Right ventricle myocardium superior (tissue), 1 donor: ENCODE measurements at regions not wholly inside any gene's neighbourhood (a gene's known extent, or its start where the extent isn't known, plus 50 kb on each side); places are given as distances from the start of the nearest gene placed in this dataset.
"Not testable (repeated sequence)": the region's sequence is repeated elsewhere in the genome, so short reads cannot be mapped to it uniquely, and the experiment has no call there.

ENCODE experiments used
- ATAC-seq: fragments of 200-7000 bp; cut with Tn5 transposase; one replicate; pipeline ENCODE4 v1.9.1; 2020; ENCODE audit warnings: mild to moderate bottlenecking; ENCODE audit not compliant: poor library complexity
- DNase-seq: peaks from one replicate; pipeline ENCODE4 v3.0.0-alpha.2; 2020
- intact Hi-C: fragments of 100-400 bp; cut with DNase I; formaldehyde crosslinking; loops from one replicate; pipeline ENCODE4 v1.11.2; 2022
- donor health status: DM: no; HTN: yes; CAD: no; lungs with severe emphysema.

DNA sequence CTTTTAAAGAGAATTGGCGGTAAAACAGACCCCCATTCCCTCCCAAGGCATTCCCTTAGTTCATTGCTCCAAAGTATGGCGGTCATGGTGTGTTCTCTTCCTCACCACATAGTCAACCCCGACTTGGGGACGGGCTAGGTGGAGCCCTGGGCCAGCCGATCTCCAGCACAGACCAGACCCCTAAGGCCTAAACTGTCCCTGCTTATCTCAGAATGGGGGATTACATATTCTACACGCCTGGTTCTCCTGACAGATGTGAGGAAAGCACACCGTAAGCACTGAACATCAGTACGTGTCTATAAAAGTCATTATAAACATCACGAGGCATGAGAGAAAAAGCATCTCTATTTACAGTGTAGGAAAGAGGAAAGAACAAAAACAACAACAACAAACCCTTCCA is 244.5 kb upstream of the STT3B start:
- intact Hi-C loops, result no loop called here
- no peak for DNase-seq
- ATAC-seq, result no peak

DNA sequence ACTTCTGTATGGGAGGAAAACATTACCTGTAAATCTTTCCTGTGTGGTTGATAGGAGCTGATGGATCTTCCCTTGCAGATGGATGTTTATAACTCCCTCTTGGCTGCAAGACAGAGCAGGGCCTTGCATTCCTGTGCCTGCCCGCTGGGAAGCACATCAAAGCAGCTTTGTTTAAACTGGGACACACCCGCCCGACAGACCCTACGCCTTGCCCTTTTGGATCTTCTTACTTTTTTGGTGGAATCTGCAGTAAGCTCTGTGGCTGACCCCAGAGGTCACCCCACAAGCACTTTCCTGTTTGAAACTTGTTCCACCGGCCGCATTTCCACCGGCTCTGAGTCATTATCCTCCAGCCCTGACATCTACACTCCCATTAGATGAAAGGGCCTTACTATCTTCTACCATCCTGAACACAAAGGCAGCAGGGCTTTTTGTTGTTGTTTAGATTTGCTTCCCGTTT is 244.1 kb upstream of the STT3B start:
- DNase-seq (no peak), ATAC-seq (peak; percentile 15)
- intact Hi-C loops, result no loop called here

DNA sequence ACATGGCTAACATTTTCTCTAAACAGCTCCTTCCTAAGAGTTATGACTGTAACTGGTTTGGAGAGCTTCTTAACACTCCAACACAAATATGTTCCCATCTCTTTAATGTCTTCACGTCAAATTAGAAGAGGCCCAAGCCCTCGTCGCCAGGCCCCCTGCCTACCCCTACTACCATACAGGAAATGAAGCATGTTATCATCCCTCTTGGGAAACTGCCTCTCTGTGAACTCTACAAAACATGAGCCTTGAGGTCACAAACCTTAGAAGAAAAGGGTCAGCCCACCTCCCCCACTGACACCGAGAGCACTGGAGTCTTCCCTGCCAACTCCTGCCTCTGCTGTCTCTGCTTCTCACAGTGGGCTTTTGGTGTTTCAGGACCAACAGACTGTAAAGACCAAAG is 243.1 kb upstream of the STT3B start:
- no peak for ATAC-seq
- no peak for DNase-seq
- intact Hi-C loops, result no loop called here

DNA sequence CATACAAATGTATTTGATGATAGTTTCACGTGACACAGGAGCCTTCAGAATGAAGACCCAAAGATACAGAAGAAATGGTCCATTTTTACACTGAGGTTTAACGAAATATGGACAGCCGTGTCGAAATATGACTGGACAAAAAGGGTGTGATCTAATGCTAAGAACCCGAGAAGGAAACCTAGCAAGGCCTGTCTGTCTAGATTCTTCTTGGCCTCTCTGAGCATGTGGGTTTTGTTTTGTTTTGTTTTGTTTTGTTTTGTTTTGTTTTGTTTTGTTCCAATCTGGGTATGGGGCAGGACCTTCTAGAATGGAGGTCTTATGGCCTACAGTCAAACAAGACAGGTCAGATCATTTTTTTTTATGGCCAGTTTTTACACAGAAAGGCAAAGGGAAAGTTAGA is 242.7 kb upstream of the STT3B start:
- ATAC-seq (no peak), DNase-seq (no peak)
- intact Hi-C loops, result no loop called here

DNA sequence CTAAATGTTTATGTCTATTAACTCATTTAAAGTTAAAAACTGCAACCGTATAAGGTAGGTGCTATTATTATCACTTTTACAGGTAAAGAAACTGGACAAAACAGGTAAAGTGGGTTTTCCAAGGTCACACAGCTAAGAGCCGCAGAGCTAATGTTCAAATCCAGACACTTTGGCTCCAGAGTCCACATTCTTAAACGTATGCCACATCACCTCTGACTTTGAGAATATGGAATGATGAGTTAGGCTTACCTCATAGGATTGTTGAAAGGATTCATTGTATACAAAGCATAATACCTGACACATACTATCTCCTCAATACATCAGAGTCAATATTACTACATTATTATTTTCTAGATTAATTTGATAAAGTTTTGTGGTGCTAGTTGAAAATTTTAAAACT is 240.9 kb upstream of the STT3B start:
- intact Hi-C loops, result no loop called here
- no peak for ATAC-seq
- no peak for DNase-seq

DNA sequence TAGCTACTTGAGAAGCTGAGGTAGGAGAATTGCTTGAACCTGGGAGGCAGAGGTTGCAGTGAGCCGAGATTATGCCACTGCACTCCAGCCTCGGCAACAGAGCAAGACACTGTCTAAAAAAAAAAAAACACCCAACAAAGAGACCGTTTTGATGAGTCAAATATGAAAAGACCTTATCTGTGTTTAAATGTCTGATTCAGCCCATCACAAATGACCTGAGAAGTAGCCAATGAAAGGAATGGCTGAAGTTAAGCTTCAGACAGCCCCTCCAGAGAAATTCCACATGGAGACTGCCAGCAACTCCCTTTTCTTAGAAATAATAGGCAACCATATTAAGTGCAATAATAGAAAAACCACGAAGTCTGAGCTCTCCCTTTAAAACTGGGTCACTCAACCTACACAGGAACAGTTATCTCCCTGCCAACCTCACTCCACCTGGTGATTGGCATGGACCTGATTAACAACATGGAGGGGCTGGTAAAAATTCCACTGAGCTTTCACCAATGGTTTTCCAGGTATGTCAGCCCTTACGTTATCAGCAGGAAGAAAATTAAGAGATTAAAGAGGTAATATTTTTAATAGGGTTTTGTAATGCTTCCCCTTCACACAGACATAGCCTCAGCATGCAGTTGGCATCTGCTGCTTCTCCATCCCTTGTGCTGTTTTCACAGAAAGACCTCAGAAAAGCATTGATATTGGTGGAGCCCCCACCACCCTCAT is 238.1 kb upstream of the STT3B start:
- ATAC-seq, result no peak
- DNase-seq, result no peak
- intact Hi-C loops, result no loop called here

DNA sequence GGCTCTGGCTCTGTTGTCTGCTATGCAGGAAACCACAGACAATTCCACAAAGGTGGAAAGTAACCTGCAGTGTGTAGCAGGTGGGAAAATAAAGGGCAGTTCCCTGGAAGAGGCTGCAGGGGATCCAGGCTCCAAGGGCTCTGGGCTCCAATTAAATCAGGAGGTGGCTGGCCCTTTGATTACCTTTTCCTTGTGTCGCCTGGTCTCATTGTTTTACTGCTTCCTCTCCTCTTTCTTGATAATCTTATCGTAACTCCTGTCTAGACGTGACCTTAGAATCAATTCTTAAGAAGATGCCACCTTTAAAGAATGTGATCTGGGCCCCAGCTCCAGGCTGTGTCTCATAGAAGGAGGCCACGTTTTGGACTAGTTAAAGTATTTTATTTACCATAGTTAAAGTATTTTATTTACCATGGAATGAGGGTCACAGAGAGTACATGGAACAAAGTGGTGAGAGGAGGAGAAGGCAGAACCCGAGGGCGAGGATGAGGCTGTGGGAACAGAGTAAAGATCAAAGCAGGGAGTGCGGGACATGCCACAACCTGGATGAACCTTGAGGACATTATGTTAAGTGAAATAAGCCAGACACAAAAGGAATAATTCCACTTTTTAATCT is 237.5 kb upstream of the STT3B start:
- ATAC-seq, result no peak
- intact Hi-C loops, result no loop called here

DNA sequence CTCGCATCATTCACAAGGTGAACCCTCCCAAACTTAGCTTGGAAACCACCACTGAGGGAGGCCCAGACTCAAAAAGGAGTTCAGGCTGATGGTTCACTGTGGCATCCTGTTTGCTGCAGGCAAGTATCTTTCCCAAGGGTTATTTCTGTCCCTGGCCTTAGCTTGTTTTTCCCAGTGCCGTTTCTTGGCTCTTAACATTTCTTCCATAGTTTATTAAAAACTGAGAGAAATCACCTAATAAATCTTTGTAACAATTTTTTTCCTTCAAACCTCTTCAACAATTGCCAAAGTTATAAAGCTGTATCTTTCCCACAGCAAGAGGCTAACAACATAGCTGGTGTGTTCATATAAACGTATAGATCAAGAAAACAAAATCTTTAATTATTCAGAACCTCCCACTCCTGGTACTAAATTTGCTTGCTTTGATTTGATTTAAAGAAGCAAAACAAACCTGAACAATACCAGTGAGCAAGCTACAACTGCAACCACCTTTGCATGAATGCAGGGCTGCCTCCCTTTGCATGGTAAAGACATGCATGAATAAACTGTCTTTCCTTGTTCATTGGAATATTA is 234.9 kb upstream of the STT3B start:
- intact Hi-C loops, result no loop called here
- no peak for ATAC-seq
- no peak for DNase-seq

More for the DNA sequence above, 237.5 kb upstream of the STT3B start:
- DNase-seq, result no peak

DNA sequence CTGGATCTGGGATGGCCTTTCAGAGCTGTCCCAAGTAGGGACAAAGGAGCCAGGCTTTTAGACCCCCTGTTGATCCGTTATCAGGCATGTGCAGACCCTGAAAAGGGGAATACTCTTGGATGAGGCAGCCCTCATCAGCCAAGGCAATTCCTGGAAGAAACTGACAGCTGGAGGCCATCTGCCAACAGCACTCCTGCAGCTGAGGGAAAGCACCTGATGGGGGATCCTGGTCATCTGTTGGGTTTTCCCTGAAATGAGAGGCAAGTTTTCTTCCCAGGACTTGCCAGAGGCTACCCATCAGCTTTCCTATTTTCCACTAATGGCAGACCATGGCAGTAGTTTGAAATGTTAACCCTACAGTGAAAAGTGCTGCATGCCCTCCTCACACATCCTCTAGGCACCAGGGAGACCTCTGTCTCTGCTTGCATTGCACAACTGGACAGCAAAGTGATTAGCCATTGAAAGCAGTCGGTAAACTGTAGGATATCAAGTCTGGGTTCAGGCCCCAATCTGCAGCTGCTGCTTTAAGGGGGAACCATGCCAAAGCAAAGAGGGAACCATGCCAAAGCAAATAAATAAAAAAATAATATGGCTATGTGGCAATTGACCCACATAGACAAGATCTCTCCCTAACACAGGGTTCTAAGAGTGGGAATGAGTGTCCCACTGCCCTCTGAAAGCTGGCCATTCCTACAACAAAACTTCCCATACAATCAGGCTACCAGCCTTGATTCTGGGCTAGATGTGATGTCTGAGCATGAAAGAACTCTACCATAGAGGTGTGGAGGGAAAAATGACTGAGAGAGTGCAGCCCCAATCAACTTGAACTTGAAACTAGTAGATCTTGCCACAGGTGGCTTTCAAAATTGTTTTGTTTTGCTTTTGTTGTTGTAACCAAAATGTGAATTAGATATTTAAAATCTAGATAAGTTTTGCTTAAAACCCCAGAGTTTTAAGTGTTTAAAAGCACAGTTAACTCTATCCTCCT is 232.0 kb upstream of the STT3B start:
- DNase-seq, result no peak
- intact Hi-C loops, result no loop called here
- ATAC-seq, result no peak

DNA sequence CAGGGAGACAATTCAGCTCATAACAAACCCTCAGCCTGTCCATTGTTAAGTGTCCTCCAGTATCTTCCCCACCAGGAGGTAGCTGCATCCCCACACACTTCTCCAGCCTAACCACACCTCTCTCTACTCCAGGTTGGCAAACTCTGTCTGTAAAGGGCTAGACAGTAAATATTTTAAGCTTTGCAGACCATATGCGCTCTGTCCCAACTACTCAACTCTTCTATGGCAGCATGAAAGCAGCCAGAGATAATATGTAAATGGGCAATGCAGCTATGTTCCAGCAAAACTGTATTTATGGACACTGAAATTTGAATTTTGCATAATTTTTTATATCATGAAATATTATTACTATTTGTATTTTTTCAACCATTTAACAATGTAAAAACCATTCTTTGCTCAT is 230.4 kb upstream of the STT3B start:
- intact Hi-C loops, result no loop called here
- DNase-seq, result no peak
- ATAC-seq, result no peak

DNA sequence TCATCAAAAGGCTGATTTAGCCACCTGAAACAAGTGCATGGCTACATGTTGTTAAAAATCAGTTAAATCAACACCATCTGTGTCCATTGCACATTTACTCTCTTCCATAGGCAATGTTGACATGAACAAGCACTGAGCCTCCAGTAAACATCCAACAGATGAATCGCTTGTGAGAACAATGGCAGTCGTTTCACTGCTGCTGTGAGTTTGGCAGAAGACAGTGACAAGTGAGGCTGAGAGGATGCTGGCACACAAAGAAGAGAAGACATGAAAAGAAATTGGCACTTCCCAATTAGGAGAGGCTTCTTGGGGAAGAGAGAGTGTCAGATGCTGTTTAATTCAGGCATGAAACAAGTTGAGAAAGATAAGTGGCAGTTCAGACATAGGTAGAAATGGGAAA is 227.4 kb upstream of the STT3B start:
- ATAC-seq (no peak), DNase-seq (no peak)
- intact Hi-C loops, result no loop called here

DNA sequence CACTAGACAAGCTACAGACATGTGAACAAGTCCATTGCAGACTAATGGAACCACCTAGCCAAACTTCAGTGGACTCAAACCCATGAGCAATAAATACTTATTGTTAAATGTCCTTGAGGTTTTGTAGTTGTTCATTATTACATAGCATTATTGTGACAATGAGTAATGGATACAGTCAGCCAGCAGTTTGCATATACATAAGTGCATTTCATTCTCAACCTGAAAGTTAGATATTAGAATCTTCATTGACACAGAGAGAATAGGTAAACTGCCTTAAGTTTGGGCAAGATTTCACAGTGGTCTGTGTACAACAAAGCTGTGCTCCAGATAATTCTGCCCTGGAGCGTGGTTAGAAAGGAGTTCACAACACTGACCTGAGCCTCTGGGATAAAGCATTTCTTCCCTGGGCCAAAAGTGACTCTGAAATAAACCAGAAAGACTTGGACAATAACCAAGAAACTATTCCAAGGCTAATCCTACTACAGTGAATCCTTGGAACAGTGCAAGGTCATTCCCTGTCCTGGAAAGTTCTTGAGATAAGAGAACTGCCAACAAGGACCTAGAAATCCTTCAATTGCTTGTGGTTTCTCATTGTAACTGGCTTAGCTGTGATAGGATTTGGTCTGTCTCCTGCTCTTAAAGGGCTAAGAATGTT is 225.5 kb upstream of the STT3B start:
- no peak for DNase-seq
- peak; percentile 85 for ATAC-seq
- intact Hi-C loops, result no loop called here

DNA sequence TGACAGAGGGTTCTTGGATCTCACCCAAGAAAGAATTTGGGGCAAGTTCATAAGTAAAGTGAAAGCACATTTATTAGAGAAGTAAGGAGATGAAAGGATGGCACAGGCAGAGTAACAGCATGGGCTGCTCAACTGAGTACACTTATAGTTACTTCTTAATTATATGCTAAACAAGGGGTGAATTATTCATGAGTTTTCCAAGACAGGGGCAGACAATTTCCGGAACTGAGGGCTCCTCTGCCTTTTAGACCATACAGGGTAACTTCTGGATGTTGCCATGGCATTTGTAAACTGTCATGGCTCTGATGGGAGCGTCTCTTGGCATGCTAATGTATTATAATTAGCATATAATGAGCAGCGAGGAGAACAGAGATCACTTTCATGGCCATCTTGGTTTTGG is 221.2 kb upstream of the STT3B start:
- ATAC-seq, result no peak
- no peak for DNase-seq
- intact Hi-C loops, result no loop called here

DNA sequence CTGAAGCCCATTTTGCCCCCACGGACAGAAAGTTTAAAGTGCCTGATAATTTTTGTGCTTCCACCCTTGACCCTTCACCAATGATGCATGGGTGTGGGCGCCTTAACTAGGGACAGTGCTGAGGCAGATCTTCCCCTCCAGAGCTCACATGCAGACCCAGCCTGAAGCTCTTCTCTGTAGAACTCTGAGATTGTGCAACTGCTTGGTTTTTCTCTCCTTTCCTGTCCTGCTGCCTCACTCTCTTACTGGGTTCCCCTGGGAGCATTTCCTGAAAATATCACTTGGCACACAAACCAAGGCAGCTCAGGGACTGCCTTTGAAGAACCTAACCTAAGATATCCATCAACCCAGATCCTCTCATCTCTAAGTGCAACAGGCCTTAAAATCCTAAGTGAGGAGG is 220.3 kb upstream of the STT3B start:
- ATAC-seq (no peak), DNase-seq (no peak)
- intact Hi-C loops, result no loop called here

DNA sequence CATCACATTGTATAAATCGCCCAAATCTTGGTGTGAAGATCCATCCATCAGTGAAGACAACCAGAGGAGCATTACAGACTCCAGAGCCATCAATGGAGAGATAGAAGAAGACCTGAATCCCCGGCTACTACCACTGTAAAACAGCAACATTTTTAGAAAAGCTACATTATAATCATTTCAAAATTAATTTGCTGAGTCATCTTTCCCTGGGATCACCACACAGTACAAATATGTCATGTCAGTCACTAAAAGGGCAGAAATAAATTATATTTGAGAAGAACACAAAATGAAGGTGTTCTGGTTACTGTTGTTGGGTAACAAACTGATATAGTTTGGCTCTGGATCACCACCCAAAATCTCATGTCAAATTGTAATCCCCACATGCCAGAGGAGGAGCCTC is 218.5 kb upstream of the STT3B start:
- DNase-seq (no peak), ATAC-seq (no peak)
- intact Hi-C loops, result no loop called here

DNA sequence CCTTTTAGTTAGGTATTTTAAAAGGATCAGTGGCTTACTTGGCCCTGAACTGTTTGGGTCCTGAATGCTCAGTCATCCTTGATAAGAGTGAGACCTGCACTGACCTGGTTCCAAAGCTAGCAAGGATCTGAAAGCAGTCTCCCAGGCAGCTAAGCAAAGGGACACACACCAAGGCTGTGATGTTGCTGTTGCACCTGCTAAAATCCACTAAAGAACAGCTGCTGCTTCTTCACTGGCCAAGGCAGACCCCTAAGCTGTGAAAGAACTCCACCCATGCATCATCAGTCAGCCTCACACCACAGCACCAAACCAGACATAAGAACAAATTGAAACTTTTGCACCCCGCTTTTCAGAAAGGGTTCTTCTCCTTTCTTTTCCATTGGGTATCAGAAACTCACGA is 213.4 kb upstream of the STT3B start:
- DNase-seq, result no peak
- intact Hi-C loops, result no loop called here
- ATAC-seq, result no peak

DNA sequence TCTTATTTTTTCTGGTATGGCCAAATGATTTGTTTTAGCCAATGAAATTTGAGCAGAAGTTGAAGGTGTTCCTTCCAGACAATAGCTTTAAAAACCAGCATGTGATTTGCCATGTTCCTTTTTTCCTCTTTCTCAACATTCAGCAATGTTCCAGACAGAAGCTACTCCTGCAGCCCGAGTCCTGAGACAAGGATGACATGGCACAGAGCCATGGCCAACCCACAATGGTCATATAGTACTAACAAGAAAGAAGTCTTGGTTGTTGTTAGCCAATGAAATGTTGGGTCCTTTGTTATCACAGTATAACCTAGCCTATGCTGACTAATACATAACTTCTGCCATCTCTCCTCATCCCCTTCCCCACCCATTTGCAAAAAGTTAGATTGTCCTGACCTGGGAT is 211.1 kb upstream of the STT3B start:
- DNase-seq (peak; percentile 62), ATAC-seq (no peak)
- intact Hi-C loops, result no loop called here

DNA sequence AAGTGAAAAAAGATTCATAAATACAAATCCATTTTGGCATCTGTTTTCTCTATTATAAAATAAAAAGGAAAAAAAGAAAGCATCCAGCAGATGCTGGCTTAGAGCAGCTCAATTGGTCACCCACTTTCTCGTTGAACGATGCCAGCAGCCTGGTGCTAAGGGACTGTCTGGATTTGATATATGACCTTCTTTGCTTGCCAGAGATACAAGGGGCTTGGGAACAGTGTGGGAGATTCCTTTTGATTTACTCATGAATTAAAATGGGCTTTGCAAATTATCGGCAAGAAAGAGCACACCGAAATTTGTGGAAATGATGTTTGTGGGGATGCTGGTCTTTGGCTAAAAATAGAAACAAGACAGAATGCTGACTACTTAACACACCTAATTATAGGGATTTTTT is 210.3 kb upstream of the STT3B start:
- intact Hi-C loops, result no loop called here
- DNase-seq (no peak), ATAC-seq (no peak)

DNA sequence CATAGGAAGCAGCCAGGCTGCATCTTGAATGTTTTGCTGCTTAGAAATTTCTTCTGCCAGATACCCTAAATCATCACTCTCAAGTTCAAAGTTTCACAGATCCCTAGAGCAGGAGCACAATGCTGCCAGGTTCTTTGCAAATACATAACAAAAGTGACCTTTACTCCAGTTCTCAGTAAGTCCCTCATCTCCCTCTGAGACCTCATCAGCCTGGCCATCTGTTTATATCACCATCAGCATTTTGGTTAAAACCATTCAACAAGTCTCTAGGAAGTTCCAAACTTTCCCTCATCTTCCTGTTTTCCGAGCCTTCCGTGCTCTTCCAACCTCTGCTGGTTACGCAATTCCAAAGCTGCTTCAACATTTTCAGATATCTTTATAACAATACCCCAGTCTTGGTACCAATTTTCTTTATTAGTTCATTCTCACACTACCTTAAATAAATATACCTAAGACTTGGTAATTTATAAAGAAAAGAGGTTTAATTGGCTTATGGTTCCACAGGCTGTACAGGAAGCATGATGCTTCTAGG is 204.8 kb upstream of the STT3B start:
- DNase-seq, intact Hi-C loops, ATAC-seq: not testable (repeated sequence)
